ENCODE measurements at regions not wholly inside any gene's neighbourhood (a gene's known extent, or its start where the extent isn't known, plus 50 kb on each side); places are given as distances from the start of the nearest gene placed in this dataset.

- no peak overlapping the region for H3K9ac ChIP-seq
- no peaks in the 10 kb centered on the region for H3K36me3 ChIP-seq (ENCODE audit: control insufficient read depth, insufficient read depth, low read length)
- H3K4me2 ChIP-seq (ENCODE audit: low read length), result no peak overlapping the region
- H3K4me3 ChIP-seq (ENCODE audit: low read depth, low read length), result no peak overlapping the region
- no peak overlapping the region for H2AFZ ChIP-seq
- H3K9me3 ChIP-seq (ENCODE audit: control insufficient read depth, low read length), result no peaks in the 10 kb centered on the region
- H3K79me2 ChIP-seq, result no peaks in the 10 kb centered on the region
- no peak overlapping the region for H3K27ac ChIP-seq
- TF ChIP-seq CTCF (IDR thresholded peaks at IDR 0.05), result no peak
- no peaks in the 10 kb centered on the region for H3K27me3 ChIP-seq (ENCODE audit: control insufficient read depth, insufficient read depth, low read length)
- no peaks in the 10 kb centered on the region for H3K4me1 ChIP-seq
Measured at GRCh38 chr2:121131375-121131774, 153.6 kb downstream of the TFCP2L1 start.

DNA sequence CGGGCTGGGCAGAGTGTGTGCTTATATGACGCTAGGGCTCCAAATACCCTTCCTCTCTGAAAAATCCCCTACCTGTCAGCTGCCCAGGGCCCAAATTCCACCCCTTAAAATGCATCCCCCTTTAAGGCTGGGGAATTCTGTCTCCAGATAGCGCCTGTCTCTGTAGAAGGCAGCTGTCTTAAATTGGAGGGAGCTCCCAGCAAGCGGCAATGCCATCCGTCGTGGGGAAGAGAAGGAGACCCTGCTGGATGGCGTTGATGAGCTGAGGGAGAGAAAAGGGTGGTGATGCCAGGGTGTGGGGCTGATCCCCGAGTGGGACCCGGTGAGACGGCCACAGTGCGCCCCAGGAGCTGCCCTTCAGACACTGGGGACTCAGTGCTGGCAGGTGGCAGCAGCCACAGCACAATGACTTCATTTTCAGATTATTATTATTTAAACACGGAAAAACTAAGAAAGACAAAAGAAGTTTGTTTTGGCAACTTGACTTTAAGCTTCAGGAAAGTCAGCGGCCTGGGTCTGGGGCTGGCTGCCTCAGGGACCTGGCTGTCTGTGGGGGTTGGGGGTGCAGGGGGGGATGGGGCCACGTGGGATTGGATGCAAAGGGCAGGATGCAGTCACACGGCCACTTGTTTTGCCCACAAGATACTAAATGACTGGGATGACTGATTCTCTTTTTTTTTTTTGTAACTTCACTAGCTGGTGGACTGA, 152.8 kb downstream of the TFCP2L1 start:
- Histone ChIP-seq H3K9ac (no peak overlapping the region), H3K4me1 (no peaks in the 10 kb centered on the region), H3K9me3 (ENCODE audit: control insufficient read depth, low read length) (no peaks in the 10 kb centered on the region), H3K27ac (no peak overlapping the region), H3K36me3 (ENCODE audit: control insufficient read depth, insufficient read depth, low read length) (no peaks in the 10 kb centered on the region), H3K79me2 (no peaks in the 10 kb centered on the region), H3K27me3 (ENCODE audit: control insufficient read depth, insufficient read depth, low read length) (no peaks in the 10 kb centered on the region), H2AFZ (no peak overlapping the region), H3K4me2 (ENCODE audit: low read length) (no peak overlapping the region), H3K4me3 (ENCODE audit: low read depth, low read length) (no peak overlapping the region)
- no peak for TF ChIP-seq CTCF (IDR thresholded peaks at IDR 0.05)

DNA sequence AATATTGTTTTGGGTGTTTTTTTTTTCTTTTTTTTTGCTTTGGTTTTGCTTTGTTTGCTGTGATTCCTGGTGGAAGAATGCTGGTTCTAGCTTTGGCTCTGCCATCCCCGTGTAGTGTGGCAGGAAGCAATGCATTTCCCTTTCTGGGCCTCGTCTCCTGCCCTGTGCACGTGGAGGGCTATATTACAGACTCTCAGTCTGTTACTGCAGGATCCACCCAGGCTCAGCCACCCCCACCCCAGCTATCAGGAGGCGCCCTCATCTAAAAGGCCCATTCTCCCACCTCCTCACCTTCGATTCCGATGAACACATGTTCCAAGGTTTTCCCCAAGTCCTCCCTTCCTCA, 152.3 kb downstream of the TFCP2L1 start:
- Histone ChIP-seq H3K4me1 (no peaks in the 10 kb centered on the region), H3K9ac (no peak overlapping the region), H3K4me2 (ENCODE audit: low read length) (no peak overlapping the region), H3K9me3 (ENCODE audit: control insufficient read depth, low read length) (no peaks in the 10 kb centered on the region), H3K4me3 (ENCODE audit: low read depth, low read length) (no peak overlapping the region), H3K79me2 (no peaks in the 10 kb centered on the region), H3K27ac (no peak overlapping the region), H2AFZ (no peak overlapping the region), H3K27me3 (ENCODE audit: control insufficient read depth, insufficient read depth, low read length) (no peaks in the 10 kb centered on the region), H3K36me3 (ENCODE audit: control insufficient read depth, insufficient read depth, low read length) (no peaks in the 10 kb centered on the region)
- TF ChIP-seq CTCF (IDR thresholded peaks at IDR 0.05), result no peak

- no peak for TF ChIP-seq CTCF (IDR thresholded peaks at IDR 0.05)
Measured at GRCh38 chr2:121133551-121134319, 151.3 kb downstream of the TFCP2L1 start.

More at GRCh38 chr2:121133551-121134319, 151.3 kb downstream of the TFCP2L1 start:
- Histone ChIP-seq H3K9me3 (ENCODE audit: control insufficient read depth, low read length) (no peaks in the 10 kb centered on the region), H3K27me3 (ENCODE audit: control insufficient read depth, insufficient read depth, low read length) (no peaks in the 10 kb centered on the region), H3K27ac (no peak overlapping the region), H3K79me2 (no peaks in the 10 kb centered on the region), H3K9ac (no peak overlapping the region), H3K4me1 (no peaks in the 10 kb centered on the region), H3K4me3 (ENCODE audit: low read depth, low read length) (no peak overlapping the region), H3K4me2 (ENCODE audit: low read length) (no peak overlapping the region), H2AFZ (no peak overlapping the region), H3K36me3 (ENCODE audit: control insufficient read depth, insufficient read depth, low read length) (no peaks in the 10 kb centered on the region)

All from parathyroid adenoma (tissue), 2 donors.